ENCODE measurements at regions not wholly inside any gene's neighbourhood (a gene's known extent, or its start where the extent isn't known, plus 50 kb on each side); places are given as distances from the start of the nearest gene placed in this dataset.

- no peak for TF ChIP-seq CTCF (conservative IDR thresholded peaks at IDR 0.05)
- TF ChIP-seq ZFX (IDR thresholded peaks at IDR 0.05) = no peak
Measured at GRCh38 chr18:51250458-51251024, 53.1 kb upstream of the MEX3C start.

Measured in C4-2B (cell line).